NCI-H345 treated with DMSO at 0.1 percent for 48 hours (cell line): ENCODE measurements at regions not wholly inside any gene's neighbourhood (a gene's known extent, or its start where the extent isn't known, plus 50 kb on each side); places are given as distances from the start of the nearest gene placed in this dataset.

ENCODE experiments used
- DNase-seq: peaks from one replicate; lab custom pipeline; 2025; ENCODE audit not compliant: unreplicated experiment; lab: John Stamatoyannopoulos, UW

DNA sequence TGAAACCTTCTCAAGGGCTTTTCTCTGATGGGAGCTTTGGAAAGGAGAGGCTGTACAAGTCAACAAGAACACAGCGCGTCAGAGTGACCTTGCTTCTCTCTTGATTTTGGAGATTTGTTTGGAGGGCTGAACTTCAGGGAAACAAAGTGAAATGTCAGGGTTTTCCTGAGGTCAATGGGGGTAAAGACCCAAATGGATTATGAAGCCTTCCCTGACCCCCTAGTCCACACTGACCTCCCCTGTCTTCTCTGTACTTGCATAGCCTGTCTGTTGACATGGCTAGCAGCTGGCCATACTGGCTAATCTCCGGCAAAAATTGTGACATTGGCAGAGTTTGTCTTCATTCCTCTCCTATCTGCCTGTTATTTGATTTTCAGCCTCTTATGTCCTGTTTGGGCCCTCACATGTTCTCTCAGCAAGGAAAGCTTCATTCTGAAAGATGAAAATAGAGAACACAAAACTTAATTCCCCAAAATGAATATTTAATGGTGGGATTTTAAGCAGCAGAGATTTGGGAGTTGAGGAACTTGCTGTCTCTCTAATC, 149.3 kb upstream of the HAAO start:
- DNase-seq: no peak

GRCh38 chr2:42939411-42940206, 147.2 kb upstream of the HAAO start:
- DNase-seq: no peak

DNA sequence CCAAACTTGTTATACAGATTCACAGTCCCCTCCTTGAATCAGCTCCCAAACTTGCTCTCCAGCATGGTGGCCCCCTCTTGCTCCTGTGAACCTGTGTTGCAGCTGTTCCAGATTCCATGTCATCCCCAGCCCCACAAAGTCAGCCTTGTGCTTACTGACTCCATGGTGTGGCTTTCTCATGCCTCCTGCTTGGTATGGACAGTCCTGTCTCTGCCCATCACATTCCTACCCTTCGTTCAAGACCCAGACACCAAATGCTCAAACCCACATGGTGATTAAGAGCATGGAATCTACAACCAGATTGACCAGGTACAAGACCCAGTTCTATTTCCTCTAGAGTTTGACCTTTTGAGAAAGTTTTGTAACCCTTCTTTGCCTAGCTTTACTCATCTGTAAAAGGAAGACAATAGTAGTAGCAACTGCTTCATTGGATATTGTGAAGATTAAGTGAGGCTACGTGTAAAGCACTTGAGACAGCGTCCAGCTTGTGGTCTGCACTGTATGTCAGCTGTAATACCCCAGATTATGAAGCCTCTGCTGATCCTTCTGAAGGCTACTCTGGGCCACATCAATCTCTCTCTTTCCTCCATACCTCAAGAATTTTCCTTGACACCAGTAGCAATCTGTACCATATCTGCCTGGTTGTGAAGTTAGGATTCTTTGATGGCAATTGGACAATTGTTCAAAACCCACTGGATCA, 146.4 kb upstream of the HAAO start:
- no peak for DNase-seq

GRCh38 chr2:42937171-42937875, 144.9 kb upstream of the HAAO start:
- DNase-seq: no peak

- DNase-seq: no peak
Measured at GRCh38 chr2:42935692-42936671, 143.6 kb upstream of the HAAO start.

- DNase-seq: no peak
Measured at GRCh38 chr2:42934580-42935186, 142.3 kb upstream of the HAAO start.

DNA sequence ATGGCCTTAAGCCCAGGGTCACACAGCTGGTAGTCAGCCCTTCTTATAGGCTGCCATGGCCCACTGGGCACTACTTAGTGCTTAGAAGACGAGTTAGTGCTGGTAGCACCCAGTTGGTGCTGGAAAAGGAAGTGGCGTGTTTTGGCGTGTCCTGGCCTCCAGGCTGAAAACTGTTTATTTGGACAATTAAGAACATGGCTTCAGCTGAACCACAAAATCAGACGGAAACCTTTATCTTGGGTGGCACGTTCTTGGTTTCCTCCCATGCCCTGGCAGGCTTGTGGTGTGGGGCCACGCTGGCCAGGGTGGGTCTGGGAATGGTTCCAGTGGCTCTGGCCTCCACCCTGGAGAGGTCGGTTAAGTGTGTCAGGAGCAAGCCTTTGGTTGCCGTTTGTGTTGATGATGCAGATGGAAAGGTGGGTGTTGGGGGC, 141.5 kb upstream of the HAAO start:
- no peak for DNase-seq

GRCh38 chr2:42932271-42933151, 140.1 kb upstream of the HAAO start:
- no peak for DNase-seq

- DNase-seq: no peak
Measured at GRCh38 chr2:42931818-42932195, 139.4 kb upstream of the HAAO start.

DNA sequence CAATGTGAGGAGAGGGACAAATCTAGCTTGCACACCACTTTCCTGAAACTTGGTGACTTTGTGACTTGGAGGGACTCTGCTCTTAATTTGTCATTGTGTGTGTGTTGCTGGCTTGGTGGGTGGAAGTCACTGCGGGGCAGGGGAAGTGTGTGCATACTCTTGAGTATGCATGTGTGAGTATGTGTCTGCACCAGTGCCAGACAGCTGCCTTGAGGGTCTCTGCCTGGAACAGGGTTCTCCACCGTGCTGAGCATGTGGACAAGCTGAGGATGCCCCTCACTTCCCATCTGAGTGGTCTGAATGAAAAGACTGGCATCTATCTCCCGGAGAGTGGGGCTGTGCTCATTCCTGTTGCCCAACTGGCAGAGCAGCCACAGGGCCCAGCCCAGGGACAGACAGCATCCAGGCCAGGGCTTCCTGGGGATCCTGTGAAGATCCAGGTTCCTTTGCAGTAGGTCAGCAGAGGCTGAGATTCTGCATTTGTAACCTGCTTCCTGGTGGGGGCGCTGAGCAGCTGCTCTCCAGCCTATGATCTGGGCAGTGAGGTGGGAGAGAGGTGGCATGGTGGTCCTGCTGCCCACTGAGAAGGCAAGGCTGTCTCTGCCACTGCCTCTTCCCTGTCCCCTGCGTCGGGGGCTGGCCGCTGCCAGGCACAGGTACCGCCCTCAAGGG, 138.9 kb upstream of the HAAO start:
- DNase-seq: no peak

DNA sequence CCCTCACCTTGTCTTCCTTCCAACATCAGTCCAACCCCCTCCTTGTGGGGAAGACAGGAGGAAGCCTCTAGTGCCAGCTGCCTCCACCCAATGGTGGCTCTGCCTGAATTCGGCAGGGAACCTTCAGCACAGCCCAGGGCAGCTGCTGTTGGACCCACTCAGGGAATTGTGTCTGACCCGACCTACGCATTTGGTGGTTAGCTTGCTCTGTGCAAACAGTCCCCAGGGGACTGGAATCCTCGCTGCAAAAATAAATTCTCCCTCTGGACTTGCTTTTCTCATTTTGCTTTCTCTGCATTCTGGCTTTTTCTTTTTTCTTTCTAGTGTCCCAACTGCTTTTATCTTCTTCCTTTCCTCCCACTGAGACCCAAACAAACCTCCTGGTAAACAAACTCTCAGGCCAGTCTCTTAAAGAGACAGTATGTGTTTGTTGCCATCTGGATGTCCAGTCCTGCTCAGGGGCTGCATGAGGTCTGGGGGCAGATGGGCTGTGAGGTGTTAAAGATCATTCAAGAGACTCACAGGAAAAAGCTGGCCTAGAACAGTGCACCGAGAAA, 137.7 kb upstream of the HAAO start:
- no peak for DNase-seq

DNA sequence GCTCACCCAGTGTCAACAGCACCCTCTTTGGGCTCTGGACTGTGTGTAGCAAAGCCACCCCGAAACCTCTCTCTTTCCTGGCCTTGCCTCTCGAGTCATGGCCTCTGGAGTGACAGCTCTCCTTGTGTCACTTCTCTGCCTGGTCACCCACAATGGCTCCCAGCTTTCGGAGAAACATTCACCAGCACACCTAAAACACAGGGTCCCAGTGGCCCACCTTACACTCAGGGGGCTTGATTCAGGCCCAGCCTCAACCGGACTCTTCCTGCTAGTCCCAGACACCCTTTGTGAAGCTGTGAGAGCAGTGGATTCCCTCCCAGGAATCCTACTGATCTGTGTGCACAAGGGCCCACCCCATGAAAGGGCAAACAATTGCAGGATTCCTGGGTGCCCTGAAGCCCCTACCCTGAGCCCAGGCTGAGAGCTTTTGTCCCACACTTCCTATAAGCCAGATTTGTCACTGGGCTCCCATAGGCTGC, 137.2 kb upstream of the HAAO start:
- no peak for DNase-seq

DNA sequence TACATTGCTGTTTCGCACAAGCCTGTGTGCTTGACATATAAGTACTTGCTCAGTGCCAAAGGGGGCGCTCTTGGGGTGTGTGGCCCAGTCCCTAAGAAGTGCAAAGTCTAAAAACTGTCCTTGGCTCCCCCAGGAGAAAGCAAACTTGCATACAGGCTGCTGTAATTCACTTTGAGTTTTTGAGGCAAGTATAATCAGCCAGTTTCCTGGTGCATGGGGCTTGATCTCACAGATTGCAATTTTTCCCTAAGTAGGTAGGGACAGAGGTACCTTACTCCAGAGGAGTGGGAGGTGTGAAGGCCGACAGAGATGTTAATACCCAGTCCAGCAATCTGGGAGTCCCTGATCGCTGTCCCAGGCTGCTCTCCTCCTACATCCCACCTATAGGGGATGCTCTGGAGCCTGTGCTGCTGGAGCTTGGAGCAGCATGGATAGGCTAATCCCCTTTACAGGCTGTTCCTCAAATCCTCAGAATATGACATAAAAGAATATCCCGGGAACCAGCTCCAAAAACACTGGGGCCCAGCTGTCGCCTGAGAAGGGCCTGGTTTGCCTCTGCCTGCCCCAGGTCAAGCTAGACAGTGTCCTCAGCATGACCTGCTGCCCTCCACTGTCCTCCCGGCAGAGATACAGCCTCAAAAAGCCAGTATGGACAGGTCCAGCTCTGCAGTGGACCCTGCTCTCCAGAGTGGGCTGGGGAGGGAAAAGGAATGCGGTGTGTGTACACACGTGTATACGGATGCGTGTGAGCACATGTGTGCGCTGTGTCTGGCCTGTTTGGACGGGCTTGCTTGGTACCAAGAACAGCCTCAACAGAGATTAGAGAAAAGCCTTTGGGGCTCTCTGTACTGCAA, 136.5 kb upstream of the HAAO start:
- no peak for DNase-seq

GRCh38 chr2:42928161-42928691, 135.8 kb upstream of the HAAO start:
- DNase-seq: no peak

DNA sequence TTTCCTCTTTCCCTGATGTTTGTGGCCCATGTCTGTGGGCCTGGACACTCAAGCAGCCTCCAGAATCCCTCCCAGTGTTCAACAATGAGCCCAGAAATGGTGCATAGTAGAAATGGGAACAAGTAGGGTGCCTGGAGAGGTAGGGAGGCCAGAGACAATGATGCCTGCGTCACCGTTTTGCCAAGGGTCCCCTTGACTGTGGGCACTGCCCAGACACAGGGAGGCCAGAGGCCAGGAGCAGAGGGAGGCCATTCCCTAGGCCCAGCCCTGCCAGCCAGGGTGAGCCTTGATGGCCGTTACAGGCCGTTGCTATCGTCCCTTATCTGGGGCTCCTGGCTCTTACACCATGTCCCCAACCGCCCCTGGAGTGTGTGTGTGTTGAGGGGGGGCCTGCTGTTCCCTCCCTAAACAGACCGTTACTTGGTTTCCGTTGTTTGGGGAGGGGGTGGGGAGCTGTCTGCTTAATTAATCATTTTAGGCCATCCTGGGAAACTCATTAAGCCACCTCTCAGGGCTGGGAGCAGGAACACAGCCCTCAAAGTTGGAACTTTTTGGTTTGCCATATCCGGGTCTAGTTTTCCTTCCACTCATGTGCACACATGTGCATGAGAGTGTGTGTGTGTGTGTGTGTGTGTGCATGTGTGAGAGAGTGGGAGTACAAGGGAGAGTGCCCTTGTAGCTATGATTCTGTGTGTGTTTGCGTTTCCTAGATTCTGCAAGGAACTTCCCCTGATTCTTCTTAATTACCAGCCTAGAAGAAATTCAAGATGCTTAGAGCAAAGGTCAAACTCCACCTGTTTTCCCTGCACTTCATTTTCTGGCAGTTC, 135.2 kb upstream of the HAAO start:
- DNase-seq: no peak
